NCI-H187 treated with DMSO at 0.1 percent for 48 hours (cell line): ENCODE measurements at regions not wholly inside any gene's neighbourhood (a gene's known extent, or its start where the extent isn't known, plus 50 kb on each side); places are given as distances from the start of the nearest gene placed in this dataset.
"Not testable (repeated sequence)": the region's sequence is repeated elsewhere in the genome, so short reads cannot be mapped to it uniquely, and the experiment has no call there.

Experiments used
- DNase-seq: peaks from one replicate; lab custom pipeline; 2025; lab: John Stamatoyannopoulos, UW

- DNase-seq = no peak
These were observed 333.4 kb upstream of the IL12A start for GRCh38 chr3:159655202-159655601.

- DNase-seq = no peak
These were observed 331.5 kb upstream of the IL12A start for GRCh38 chr3:159657176-159657575.

GRCh38 chr3:159657629-159658028 lies 331.0 kb upstream of the IL12A start:
- DNase-seq = no peak

DNA sequence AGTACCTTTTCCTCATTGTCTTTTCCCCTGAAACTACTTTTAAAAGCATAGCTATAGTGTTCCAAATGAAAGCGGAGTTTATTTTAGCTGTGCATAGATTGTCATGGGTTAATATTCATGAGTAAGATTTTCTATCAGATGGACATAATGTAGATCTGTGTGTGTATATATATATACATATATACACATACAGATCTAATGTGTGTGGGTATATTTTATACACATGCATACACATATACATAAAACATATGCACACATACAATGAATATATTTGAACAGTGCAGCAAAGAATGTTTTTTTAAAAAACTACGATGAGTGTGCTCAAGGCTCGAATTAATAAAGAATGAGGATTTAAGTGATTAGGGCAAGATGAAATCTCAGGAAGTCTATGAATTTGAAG lies 328.3 kb upstream of the IL12A start:
- no peak for DNase-seq

GRCh38 chr3:159660901-159661300 lies 327.7 kb upstream of the IL12A start:
- no peak for DNase-seq

GRCh38 chr3:159662549-159662948 lies 326.1 kb upstream of the IL12A start:
- DNase-seq = no peak

- no peak for DNase-seq
These were observed 324.6 kb upstream of the IL12A start for GRCh38 chr3:159664006-159664405.

- DNase-seq = no peak
These were observed 324.0 kb upstream of the IL12A start for GRCh38 chr3:159664653-159665052.

DNA sequence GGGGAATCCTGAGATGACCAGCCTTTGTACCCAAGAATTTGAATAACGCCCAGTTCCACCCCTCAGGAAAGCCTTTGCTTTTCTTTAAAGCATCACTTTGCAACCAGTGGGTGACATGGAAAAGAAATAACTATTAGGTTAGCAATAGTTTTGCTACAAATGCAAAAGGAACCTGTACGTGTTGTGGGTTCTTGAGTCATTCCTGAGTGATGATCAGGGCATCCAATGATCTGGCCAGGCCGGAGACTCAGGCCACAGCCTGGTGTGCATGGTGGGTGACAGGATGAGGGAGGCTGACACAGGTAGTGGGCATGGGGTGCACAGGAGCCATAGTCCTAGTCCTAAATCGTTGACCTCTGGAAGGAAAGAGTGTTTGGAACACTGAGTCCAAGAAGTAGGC lies 321.4 kb upstream of the IL12A start:
- DNase-seq = no peak

GRCh38 chr3:159668461-159668860 lies 320.2 kb upstream of the IL12A start:
- DNase-seq = no peak

GRCh38 chr3:159668990-159669476 lies 319.6 kb upstream of the IL12A start:
- DNase-seq = no peak

GRCh38 chr3:159669766-159670165 lies 318.9 kb upstream of the IL12A start:
- DNase-seq = no peak

DNA sequence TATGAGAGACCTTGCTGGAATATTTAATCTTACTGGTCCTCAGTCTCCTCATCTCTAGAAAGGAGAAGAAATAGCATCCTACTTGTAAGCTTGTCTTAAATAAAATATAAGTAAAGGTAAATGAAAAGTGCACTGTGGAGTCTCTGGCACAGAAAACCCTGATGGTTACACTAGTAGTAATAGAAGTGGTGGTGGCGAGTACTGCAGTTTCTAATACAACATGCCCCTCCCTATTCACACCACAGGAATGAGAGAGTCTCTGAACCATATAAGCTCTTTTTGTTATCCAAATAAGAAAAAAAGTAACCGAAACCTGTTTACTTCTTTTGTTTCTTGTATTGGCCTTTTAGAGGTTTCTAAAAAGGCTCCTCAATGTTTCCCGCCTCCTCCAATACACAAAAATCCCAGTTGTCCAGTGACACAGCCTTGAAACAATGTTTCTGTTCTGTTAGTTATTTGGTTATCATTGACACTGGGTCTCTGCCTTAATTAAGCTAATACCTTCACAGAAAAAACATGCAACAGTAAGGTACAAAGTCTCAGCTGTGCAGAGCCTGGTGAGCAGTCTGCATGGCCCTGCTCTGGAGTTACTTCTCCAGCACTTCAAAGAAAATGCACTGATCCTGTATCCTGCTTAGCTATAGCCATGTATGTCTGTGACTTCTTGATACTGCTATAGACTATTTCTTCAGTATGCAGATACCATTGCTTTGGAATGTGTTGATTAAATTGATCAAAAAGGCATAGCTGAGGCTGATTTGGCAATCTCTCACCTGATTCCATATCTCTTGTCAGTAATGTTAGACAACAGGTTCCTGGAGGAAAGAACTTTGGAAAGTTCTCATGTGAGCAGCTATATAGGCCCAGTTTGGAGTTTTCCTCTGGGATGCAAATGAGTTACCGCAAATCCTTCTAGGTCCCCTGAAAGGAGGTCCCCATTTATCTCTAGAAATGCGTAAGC lies 315.6 kb upstream of the IL12A start:
- no peak for DNase-seq

DNA sequence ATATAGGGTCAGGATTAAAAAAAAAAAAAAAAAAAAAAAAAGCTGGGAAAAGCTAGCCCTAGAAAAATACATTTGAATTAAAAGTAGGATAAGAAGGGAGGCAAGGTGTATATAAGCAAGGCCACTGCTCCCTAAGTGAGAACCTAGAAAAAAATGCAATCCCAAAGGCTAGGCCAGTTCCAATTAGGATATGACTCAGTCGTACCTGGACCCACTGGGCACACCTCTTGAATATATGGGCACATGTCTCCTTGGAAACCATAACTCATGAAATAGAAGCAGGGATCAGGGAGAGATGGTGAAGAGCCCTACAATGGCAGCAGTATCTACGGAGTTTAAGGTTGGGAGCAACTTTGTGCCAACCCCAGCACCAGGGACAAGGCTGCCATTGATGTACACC lies 314.1 kb upstream of the IL12A start:
- DNase-seq = no peak

- no peak for DNase-seq
These were observed 313.4 kb upstream of the IL12A start for GRCh38 chr3:159675285-159675684.

DNA sequence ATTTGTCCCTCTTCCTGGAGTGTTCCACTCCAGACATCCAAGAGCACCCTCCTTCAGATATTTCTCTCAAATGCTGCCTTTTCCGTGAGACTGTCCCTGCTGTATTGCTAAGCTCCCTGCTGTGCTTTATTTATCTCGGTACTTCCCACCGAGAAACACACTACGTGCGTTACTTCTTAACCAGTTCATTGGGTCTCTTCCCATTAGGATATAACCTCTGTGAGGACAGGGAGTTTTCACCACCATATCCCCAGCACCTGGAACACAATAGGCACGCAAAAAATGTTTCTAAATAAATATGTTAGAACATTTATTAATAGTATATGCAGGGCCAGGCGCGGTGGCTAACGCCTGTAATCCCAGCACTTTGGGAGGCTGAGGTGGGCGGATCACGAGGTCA lies 308.7 kb upstream of the IL12A start:
- no peak for DNase-seq

GRCh38 chr3:159681717-159682116 lies 306.9 kb upstream of the IL12A start:
- not testable (repeated sequence) for DNase-seq

GRCh38 chr3:159685801-159686200 lies 302.8 kb upstream of the IL12A start:
- no peak for DNase-seq

- DNase-seq = no peak
These were observed 295.4 kb upstream of the IL12A start for GRCh38 chr3:159693226-159693625.

GRCh38 chr3:159711560-159712333 lies 276.9 kb upstream of the IL12A start:
- DNase-seq = no peak

- DNase-seq = no peak
These were observed 267.3 kb upstream of the IL12A start for GRCh38 chr3:159721324-159721723.

DNA sequence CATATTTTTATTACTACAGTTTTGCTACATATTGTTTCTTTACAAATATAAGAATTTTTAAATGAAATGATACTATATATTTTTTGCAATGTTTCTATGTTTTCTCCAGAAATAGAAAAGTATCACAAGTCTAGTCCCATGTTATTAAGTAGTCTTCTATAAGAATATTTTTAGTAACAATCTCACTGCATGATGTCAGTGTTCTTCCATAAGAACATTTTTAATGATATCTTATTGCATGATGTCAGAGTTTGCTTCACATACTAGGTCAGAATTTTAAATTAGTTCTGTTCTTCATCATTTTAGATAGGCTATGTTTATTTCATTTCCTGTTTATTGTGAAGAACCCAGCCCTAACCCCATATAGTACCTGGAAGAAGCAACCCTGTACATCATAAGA lies 265.3 kb upstream of the IL12A start:
- DNase-seq = no peak

DNA sequence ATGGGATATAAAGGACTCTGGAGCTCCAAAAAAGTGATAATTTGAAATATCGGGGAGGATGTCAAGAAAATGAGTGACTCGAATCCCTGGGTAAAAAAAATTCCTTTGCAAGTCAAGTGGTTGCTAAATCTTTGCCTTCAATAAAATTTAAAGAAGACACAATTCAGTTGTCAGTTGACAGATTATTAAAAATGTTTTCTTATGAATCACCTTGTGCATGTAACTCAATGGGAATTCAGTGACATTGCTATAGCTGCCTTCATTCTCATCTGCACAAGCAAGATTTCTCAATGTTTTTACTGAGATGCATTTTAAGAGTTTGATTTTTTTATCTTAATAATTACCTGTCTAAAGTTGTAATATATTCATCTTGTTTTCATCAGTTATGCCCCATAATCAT lies 264.0 kb upstream of the IL12A start:
- DNase-seq = no peak
